KMS-11 (cell line): ENCODE measurements at regions not wholly inside any gene's neighbourhood (a gene's known extent, or its start where the extent isn't known, plus 50 kb on each side); places are given as distances from the start of the nearest gene placed in this dataset.

ENCODE experiments used
- H2AFZ ChIP-seq: fragments of 200-600 bp; sonication (generic); 2 replicates; pipeline ENCODE4 v1.6.1; 2016; ENCODE audit warnings: antibody characterized with exemption, mixed run types, low read depth
- H3K27ac ChIP-seq: fragments of 200-600 bp; sonication (generic); 2 replicates; pipeline ENCODE4 v1.6.1; 2016; ENCODE audit warnings: mild to moderate bottlenecking, mixed run types
- H3K27me3 ChIP-seq: fragments of 200-600 bp; sonication (generic); 2 replicates; pipeline ENCODE4 v1.6.1; 2017; ENCODE audit warnings: mild to moderate bottlenecking, low read depth, mixed run types, moderate library complexity; ENCODE audit not compliant: insufficient read depth
- H3K36me3 ChIP-seq: fragments of 200-600 bp; sonication (generic); 2 replicates; pipeline ENCODE4 v1.6.1; 2017; ENCODE audit warnings: mild to moderate bottlenecking, mixed run types; ENCODE audit not compliant: insufficient read depth
- H3K4me1 ChIP-seq: fragments of 200-600 bp; sonication (generic); 2 replicates; pipeline ENCODE4 v1.6.1; 2016; ENCODE audit warnings: mild to moderate bottlenecking, low read depth, mixed run types; ENCODE audit not compliant: poor library complexity, severe bottlenecking
- H3K4me2 ChIP-seq: fragments of 200-600 bp; sonication (generic); 2 replicates; pipeline ENCODE4 v1.7.0; 2016; ENCODE audit warnings: mild to moderate bottlenecking, mixed run types
- H3K4me3 ChIP-seq: fragments of 200-600 bp; sonication (generic); IDR thresholded peaks from 2 replicates; pipeline ENCODE4 v1.6.1; 2017; ENCODE audit warnings: low read depth, low read length, mixed read lengths; ENCODE audit not compliant: insufficient read depth
- H3K79me2 ChIP-seq: fragments of 200-600 bp; sonication (generic); 2 replicates; pipeline ENCODE4 v1.6.1; 2016; ENCODE audit warnings: low read depth, mixed run types; ENCODE audit not compliant: insufficient read depth
- H3K9ac ChIP-seq: fragments of 200-600 bp; sonication (generic); 2 replicates; pipeline ENCODE4 v1.6.1; 2016; ENCODE audit warnings: mild to moderate bottlenecking, mixed run types
- H4K20me1 ChIP-seq: fragments of 200-600 bp; sonication (generic); 2 replicates; pipeline ENCODE4 v1.6.1; 2016; ENCODE audit warnings: mild to moderate bottlenecking, mixed run types; ENCODE audit not compliant: insufficient read depth
- CTCF ChIP-seq: fragments of 200-600 bp; sonication (generic); conservative IDR thresholded peaks from 2 replicates; pipeline ENCODE4 v1.6.1; 2017; ENCODE audit warnings: low read depth, mild to moderate bottlenecking, antibody characterized with exemption, low read length, moderate library complexity, mixed read lengths

- TF ChIP-seq CTCF = no peak
- no peaks in the 10 kb centered on the region for H3K27me3 ChIP-seq
- no peak overlapping the region for H3K4me2 ChIP-seq
- no peaks in the 10 kb centered on the region for H3K36me3 ChIP-seq
- H3K27ac ChIP-seq = no peak overlapping the region
- H4K20me1 ChIP-seq = no peaks in the 10 kb centered on the region
- H3K4me1 ChIP-seq = no peaks in the 10 kb centered on the region
- no peak overlapping the region for H3K4me3 ChIP-seq
- H3K9ac ChIP-seq = no peak overlapping the region
- no peaks in the 10 kb centered on the region for H3K79me2 ChIP-seq
- H2AFZ ChIP-seq = no peak overlapping the region
These were observed 257.8 kb downstream of the OMA1 start for GRCh38 chr1:58288624-58289142.

- no peak for TF ChIP-seq CTCF
- Histone ChIP-seq H3K27ac (no peak overlapping the region), H3K4me2 (no peak overlapping the region)
These were observed 258.5 kb downstream of the OMA1 start for GRCh38 chr1:58287894-58288623.

DNA sequence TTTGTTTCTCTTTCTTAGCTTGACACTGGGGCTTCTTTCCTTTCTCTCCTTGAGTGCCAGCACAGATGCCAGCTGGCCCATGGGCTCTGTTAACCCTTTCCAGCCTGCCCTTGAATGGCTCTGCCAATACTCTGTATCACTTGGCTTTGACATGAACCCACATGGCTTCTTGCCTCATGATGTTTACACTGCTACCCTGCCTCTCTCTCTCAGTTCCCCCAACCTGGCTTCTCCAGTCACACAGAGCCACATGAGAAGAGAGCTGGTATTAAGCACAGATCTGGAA, 262.4 kb downstream of the OMA1 start:
- H3K36me3 ChIP-seq = no peaks in the 10 kb centered on the region
- no peaks in the 10 kb centered on the region for H3K4me1 ChIP-seq
- H2AFZ ChIP-seq = no peak overlapping the region
- H3K9ac ChIP-seq = no peak overlapping the region
- H4K20me1 ChIP-seq = no peaks in the 10 kb centered on the region
- H3K79me2 ChIP-seq = no peaks in the 10 kb centered on the region
- no peak for TF ChIP-seq CTCF
- H3K4me3 ChIP-seq = no peak overlapping the region
- no peak overlapping the region for H3K4me2 ChIP-seq
- H3K27me3 ChIP-seq = no peaks in the 10 kb centered on the region
- H3K27ac ChIP-seq = no peak overlapping the region

More at GRCh38 chr1:58287894-58288623, 258.5 kb downstream of the OMA1 start:
- Histone ChIP-seq H3K4me1 (no peaks in the 10 kb centered on the region), H3K4me3 (no peak overlapping the region), H3K79me2 (no peaks in the 10 kb centered on the region), H3K9ac (no peak overlapping the region), H4K20me1 (no peaks in the 10 kb centered on the region), H2AFZ (no peak overlapping the region), H3K27me3 (no peaks in the 10 kb centered on the region), H3K36me3 (no peaks in the 10 kb centered on the region)

DNA sequence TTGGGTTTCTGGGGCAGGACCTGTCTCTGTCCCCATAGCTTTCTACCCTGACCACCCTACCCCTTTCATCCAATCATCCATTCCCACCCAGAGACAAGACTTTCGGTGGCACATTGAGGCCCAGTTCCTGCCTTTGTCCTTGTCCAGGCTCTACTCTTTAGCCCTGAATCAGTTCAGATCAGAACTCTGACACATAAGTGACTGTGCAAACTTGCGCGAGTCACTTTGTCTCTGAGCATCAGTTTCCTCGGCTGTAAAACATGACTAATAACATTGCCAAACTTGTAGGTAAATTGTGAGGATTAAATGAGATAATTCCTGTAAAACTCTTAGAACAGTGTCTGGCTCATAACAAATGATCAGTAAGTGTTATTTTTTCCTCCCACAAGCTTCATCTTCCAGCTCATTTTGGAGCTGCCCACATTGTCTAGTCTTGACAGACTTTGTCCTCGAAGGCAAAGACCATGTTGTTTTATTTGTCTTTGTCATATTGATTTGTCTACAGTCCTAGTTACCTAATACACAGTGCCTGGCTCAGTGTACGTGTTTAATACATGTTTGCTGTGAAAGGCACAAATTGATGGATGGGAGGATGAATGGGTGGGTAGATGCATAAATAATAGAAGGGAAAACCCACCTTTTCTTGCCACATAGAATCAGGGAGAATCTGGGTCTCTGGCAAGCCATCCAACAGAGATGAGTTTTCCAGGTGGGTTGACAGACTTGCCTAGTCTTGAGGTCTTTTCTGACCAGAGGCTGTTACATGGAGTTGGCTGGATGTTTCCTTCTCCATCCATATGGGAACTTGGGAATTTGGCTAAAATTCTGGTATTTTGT, 262.9 kb downstream of the OMA1 start:
- Histone ChIP-seq H3K79me2 (no peaks in the 10 kb centered on the region), H3K27me3 (no peaks in the 10 kb centered on the region), H3K9ac (no peak overlapping the region), H2AFZ (no peak overlapping the region), H3K27ac (no peak overlapping the region), H3K4me3 (no peak overlapping the region), H3K36me3 (no peaks in the 10 kb centered on the region), H3K4me1 (no peaks in the 10 kb centered on the region), H3K4me2 (no peak overlapping the region), H4K20me1 (no peaks in the 10 kb centered on the region)
- TF ChIP-seq CTCF = no peak
